Activated CD4-positive, alpha-beta T cell treated with anti-CD3 and anti-CD28 coated beads, Interleukin-2, amount 50 U/mL, for 4 hours (primary cell): ENCODE measurements at regions not wholly inside any gene's neighbourhood (a gene's known extent, or its start where the extent isn't known, plus 50 kb on each side); places are given as distances from the start of the nearest gene placed in this dataset.

Experiments
- DNase-seq, 2 experiments: peaks; one replicate each; pipeline ENCODE4 v3.0.0-alpha.2; 2020

- no peak for DNase-seq
Measured at GRCh38 chr13:109669234-109669612, 117.2 kb downstream of the IRS2 start.

- no peak for DNase-seq
Measured at GRCh38 chr13:109668433-109669233, 117.8 kb downstream of the IRS2 start.

GRCh38 chr13:109667807-109668291 lies 118.5 kb downstream of the IRS2 start:
- DNase-seq: no peak

GRCh38 chr13:109667056-109667455 lies 119.3 kb downstream of the IRS2 start:
- DNase-seq: no peak

GRCh38 chr13:109666656-109667055 lies 119.7 kb downstream of the IRS2 start:
- no peak for DNase-seq

- DNase-seq: no peak
Measured at GRCh38 chr13:109665781-109666249, 120.6 kb downstream of the IRS2 start.

GRCh38 chr13:109665240-109665639 lies 121.1 kb downstream of the IRS2 start:
- no peak for DNase-seq

GRCh38 chr13:109657395-109657794 lies 129.0 kb downstream of the IRS2 start:
- DNase-seq: no peak

- DNase-seq: no peak
Measured at GRCh38 chr13:109656206-109656605, 130.2 kb downstream of the IRS2 start.

GRCh38 chr13:109655611-109656010 lies 130.8 kb downstream of the IRS2 start:
- DNase-seq: no peak

- no peak for DNase-seq
Measured at GRCh38 chr13:109655206-109655600, 131.2 kb downstream of the IRS2 start.

- DNase-seq: no peak
Measured at GRCh38 chr13:109654341-109655205, 131.8 kb downstream of the IRS2 start.

- no peak for DNase-seq
Measured at GRCh38 chr13:109652531-109652930, 133.9 kb downstream of the IRS2 start.

- no peak for DNase-seq
Measured at GRCh38 chr13:109651854-109652253, 134.5 kb downstream of the IRS2 start.

- no peak for DNase-seq
Measured at GRCh38 chr13:109651311-109651710, 135.1 kb downstream of the IRS2 start.

GRCh38 chr13:109650861-109651260 lies 135.5 kb downstream of the IRS2 start:
- DNase-seq: no peak

- no peak for DNase-seq
Measured at GRCh38 chr13:109649713-109650112, 136.7 kb downstream of the IRS2 start.

GRCh38 chr13:109647699-109648098 lies 138.7 kb downstream of the IRS2 start:
- DNase-seq: no peak

GRCh38 chr13:109647053-109647452 lies 139.3 kb downstream of the IRS2 start:
- DNase-seq: no peak

GRCh38 chr13:109646423-109646822 lies 140.0 kb downstream of the IRS2 start:
- DNase-seq: no peak

- DNase-seq: no peak
Measured at GRCh38 chr13:109645831-109646230, 140.6 kb downstream of the IRS2 start.

- DNase-seq: no peak
Measured at GRCh38 chr13:109644956-109645355, 141.4 kb downstream of the IRS2 start.

- no peak for DNase-seq
Measured at GRCh38 chr13:109644069-109644750, 142.2 kb downstream of the IRS2 start.
